Activated naive CD4-positive, alpha-beta T cell treated with anti-CD3 and anti-CD28 coated beads, Interleukin-2, amount 50 U/mL, for 72 hours (primary cell): ENCODE measurements at regions not wholly inside any gene's neighbourhood (a gene's known extent, or its start where the extent isn't known, plus 50 kb on each side); places are given as distances from the start of the nearest gene placed in this dataset.

ENCODE experiments used
- ATAC-seq, 2 donors: fragments of 150-1000 bp; cut with Tn5 transposase; 2 replicates each; pipeline ENCODE4 v1.10.0; 2021; ENCODE audit warnings: mild to moderate bottlenecking in 2 of 2, moderate library complexity in 2 of 2
- DNase-seq, 2 donors: peaks; one replicate each; pipeline ENCODE4 v3.0.0; 2021 to 2022; ENCODE audit warnings: low spot score in 2 of 2
- H3K27ac Mint-ChIP-seq, 2 donors: one replicate each; pipeline ENCODE4 v1.8.0; 2022; ENCODE audit warnings: mild to moderate bottlenecking in 2 of 2, mixed read lengths in 2 of 2
- H3K36me3 Mint-ChIP-seq, 2 donors: one replicate each; pipeline ENCODE4 v1.8.0; 2022; ENCODE audit warnings: mixed read lengths in 2 of 2
- H3K9me3 Mint-ChIP-seq, 2 donors: one replicate each; pipeline ENCODE4 v1.8.0; 2022; ENCODE audit warnings: mixed read lengths in 2 of 2

DNA sequence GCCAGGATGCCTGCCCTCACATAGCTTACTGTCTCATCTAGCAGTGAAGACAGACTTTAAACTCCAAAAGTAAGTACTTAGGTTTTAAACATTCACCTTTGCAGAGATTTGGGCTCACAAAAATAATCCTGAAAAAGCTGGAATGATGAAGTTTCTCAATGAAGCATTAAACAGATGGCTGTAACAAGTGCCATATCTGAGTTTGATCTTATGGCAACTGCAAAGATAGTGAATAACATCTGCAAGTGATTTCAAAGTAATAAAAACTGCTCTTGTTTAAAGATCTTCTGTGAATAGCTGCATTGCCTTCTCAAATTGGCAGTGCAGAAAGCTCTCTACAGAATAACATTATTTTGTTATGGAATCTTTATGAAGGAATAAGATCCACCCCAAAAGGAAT, 271.2 kb upstream of the SMIM31 start:
- H3K9me3 Mint-ChIP-seq: peaks cover 3 to 4% of the 10 kb centered on the region in 2 donors
- no peak overlapping the region for H3K27ac Mint-ChIP-seq
- DNase-seq (no peak), ATAC-seq (no peak)
- no peaks in the 10 kb centered on the region for H3K36me3 Mint-ChIP-seq

DNA sequence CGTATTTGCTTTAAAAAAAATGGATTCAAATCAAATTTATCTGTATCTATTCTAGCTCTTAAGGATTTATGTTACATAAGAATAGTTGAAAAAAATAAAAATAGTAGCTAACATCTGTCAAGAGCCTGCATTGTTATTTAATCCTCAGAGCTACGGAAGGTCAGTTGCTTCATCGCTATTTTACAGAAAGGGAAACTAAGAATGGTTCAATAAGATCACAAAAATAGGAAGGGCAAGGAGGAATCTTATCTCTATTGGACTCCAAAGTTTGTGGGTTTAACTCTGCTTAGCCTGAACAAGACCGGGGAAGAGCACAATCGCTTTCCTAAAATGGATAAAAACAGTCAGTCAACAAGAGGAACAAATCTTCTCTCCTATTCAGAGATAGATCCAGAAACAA, 270.2 kb upstream of the SMIM31 start:
- H3K27ac Mint-ChIP-seq: no peak overlapping the region
- ATAC-seq (no peak), DNase-seq (no peak)
- no peaks in the 10 kb centered on the region for H3K36me3 Mint-ChIP-seq
- peaks cover 3 to 4% of the 10 kb centered on the region in 2 donors for H3K9me3 Mint-ChIP-seq

DNA sequence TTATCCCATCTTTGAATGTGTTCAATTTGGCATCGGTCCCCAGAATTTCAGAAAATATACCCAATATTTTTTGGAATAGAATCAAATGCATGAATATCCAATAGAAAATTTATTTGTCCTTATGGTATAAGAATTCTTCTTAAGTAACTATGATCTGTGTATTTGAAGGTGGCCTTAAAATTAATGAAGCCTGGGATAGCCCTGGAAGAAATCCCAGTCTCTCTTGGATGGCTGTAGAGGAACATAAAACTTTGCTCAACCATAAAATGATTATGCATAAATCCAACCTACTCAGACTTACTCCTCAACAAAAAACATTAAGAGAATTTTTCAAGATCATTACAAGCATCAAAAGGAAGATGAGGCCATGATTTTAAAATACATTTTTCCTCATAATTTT, 269.4 kb upstream of the SMIM31 start:
- Mint-ChIP-seq H3K27ac (no peak overlapping the region), H3K9me3 (peaks cover 3 to 4% of the 10 kb centered on the region in 2 donors), H3K36me3 (no peaks in the 10 kb centered on the region)
- ATAC-seq: no peak
- DNase-seq: no peak

DNA sequence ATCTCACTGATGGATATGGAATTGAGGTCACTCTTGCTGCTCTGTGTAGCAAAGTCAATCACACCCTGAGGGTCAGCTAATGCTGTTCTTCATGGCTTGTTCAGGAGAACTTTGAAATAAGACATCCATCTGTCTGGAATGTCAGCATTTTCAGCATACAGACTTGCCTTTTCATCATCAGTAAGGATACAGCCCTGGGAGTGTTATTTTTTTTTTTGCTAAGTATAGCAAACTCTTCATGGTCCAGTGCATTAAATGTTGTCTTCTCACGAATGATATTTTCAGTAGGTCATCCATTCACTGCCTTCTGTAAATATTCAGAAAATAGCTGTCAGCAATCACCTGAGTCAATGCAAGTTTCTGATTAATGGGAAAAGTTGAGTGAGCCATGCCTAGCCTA, 268.8 kb upstream of the SMIM31 start:
- no peak for ATAC-seq
- Mint-ChIP-seq H3K36me3 (no peaks in the 10 kb centered on the region), H3K27ac (no peak overlapping the region), H3K9me3 (peaks cover under 1 to 4% of the 10 kb centered on the region in 2 donors)
- no peak for DNase-seq

DNA sequence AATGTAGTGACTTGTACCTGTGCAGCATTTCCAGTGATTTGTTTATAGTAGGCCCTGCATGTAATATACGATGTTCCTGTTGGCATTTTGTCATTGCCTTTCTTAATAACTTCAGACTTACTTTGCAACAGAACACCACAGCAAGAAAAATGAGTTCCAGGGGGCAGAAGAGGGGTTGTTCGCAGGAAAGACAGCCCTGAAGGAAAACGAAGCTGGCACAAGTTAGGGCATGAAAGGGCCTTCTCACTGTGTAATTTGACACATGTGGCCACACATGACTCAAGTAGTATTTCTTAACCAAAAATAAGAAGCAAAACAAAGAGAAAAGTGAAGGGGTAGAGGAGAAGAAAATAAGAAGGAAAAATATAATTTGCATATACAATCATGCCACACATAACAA, 265.8 kb upstream of the SMIM31 start:
- H3K36me3 Mint-ChIP-seq: no peaks in the 10 kb centered on the region
- DNase-seq (no peak), ATAC-seq (no peak)
- H3K27ac Mint-ChIP-seq: no peak overlapping the region
- no peaks in the 10 kb centered on the region for H3K9me3 Mint-ChIP-seq

DNA sequence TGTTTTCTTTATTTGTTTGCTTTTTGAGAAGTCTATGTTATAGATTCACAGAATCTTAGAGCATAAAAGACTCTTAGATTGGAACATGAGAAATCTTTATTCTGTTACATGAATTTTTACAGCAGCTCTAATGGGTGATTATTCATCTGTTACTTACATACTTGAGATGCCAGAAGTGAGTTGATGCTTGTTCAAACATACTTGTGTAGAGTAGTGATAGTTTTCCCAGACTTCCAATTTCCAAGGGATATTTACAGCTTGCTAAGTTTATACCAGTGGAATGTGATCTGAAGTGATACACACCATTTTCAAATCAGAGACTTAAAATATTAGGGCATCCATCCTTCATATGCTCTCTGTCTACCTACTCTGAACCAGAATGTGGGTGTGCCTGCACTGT, 252.9 kb upstream of the SMIM31 start:
- ATAC-seq (no peak), DNase-seq (no peak)
- H3K36me3 Mint-ChIP-seq: no peaks in the 10 kb centered on the region
- H3K9me3 Mint-ChIP-seq: peaks cover 0 to 2% of the 10 kb centered on the region in 2 donors
- no peak overlapping the region for H3K27ac Mint-ChIP-seq

DNA sequence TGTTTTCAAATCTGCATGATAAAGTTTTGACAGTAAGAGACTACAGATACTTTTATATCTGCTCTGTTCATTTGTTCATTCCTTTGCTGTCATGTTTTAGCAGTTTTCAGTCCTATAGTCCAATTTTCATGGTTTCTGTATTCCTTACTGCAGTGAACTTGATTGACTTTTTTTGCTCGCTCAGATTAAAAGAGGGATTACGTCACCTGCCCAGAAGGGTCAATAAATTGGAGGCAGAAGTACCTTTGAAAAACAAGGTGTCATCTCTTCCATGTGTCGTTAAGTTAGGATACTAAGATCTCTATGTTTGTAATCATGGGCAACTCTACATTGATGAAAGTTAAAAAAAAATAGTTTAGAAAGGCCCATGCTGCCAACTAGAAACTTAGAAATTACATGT, 250.1 kb upstream of the SMIM31 start:
- DNase-seq (no peak), ATAC-seq (no peak)
- Mint-ChIP-seq H3K27ac (no peak overlapping the region), H3K36me3 (no peaks in the 10 kb centered on the region), H3K9me3 (no peaks in the 10 kb centered on the region)

DNA sequence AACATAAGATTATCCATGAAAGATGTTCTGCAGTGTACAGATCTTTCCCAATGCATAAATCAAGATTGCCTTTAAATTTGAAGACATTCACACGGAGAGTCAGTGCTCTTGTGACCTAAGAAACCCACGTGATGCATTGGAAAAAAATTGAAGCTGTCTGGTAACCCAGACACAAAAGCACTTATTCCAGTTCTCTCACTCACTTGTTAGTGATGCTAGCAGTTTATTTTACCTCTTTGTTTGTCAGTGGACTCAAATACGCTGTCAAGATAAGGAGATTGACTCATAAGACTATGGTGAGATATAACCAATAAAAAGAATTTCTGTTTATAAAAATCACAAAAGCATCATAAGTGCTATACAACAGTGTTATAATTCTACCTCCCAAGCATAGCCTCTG, 245.8 kb upstream of the SMIM31 start:
- DNase-seq (no peak), ATAC-seq (no peak)
- H3K36me3 Mint-ChIP-seq: no peaks in the 10 kb centered on the region
- H3K27ac Mint-ChIP-seq: no peak overlapping the region
- peaks cover 0 to 3% of the 10 kb centered on the region in 2 donors for H3K9me3 Mint-ChIP-seq

DNA sequence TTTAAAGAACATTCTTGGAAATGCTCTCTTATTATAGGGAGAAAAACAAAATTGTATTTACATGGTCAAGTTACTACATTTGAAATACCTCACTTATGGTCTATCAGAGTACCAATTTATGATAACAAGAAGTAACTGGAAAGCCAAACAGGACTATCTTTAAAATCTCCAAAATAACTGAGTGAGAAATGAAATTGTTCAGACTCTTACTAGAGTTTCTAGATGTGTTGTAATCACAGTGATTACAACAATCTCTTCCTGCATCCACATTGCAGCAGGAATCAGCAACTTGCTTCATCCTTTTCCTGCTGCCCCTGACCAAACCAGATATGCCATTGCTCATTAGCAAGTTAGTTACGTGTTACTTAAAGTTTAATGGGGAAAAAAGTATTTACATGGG, 245.2 kb upstream of the SMIM31 start:
- H3K9me3 Mint-ChIP-seq: peaks cover 0 to 7% of the 10 kb centered on the region in 2 donors
- no peak for ATAC-seq
- H3K36me3 Mint-ChIP-seq: no peaks in the 10 kb centered on the region
- no peak overlapping the region for H3K27ac Mint-ChIP-seq
- no peak for DNase-seq

DNA sequence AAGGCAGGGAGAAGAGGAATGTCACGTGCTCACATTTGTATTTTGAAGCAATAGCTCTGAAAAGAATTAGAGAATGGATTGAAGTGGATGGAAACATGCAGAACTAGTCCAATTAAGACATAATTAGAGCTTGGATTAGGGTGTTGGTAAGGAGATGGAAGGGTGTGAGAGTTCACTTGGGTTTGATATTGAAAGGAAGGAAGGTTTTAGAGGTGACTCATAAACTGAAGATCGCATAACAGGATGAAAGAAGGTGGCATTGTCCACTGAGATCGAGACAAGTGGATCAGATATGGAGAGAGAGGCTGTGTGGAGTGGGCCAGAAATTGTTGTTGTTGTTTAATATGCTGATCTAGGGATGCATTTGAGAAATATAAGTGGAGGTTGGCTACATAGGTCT, 244.0 kb upstream of the SMIM31 start:
- DNase-seq: no peak
- ATAC-seq: no peak
- no peaks in the 10 kb centered on the region for H3K36me3 Mint-ChIP-seq

DNA sequence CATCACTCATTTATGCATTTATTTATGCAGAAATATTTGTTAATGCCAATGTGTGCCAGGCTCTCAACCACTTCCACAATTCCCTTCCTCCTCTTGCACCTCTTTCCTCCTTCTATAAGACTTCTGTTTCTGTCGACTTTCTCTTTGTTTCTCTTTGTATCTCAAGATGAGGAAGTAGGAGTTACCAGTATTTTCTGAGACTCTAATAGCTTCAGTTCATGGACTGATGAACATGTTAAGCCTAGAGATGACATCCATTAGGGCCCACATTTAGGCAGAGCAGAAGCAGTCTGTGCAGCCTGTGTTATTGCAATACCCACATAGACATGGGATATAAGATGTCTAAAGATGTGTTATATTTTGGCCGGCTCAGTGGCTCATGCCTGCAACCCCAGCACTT, 241.8 kb upstream of the SMIM31 start:
- no peaks in the 10 kb centered on the region for H3K36me3 Mint-ChIP-seq
- no peak overlapping the region for H3K27ac Mint-ChIP-seq
- H3K9me3 Mint-ChIP-seq: peaks cover 0 to 10% of the 10 kb centered on the region in 2 donors
- ATAC-seq (no peak), DNase-seq (no peak)

More for the DNA sequence above, 244.0 kb upstream of the SMIM31 start:
- peaks cover 0 to 10% of the 10 kb centered on the region in 2 donors for H3K9me3 Mint-ChIP-seq
- H3K27ac Mint-ChIP-seq: no peak overlapping the region

DNA sequence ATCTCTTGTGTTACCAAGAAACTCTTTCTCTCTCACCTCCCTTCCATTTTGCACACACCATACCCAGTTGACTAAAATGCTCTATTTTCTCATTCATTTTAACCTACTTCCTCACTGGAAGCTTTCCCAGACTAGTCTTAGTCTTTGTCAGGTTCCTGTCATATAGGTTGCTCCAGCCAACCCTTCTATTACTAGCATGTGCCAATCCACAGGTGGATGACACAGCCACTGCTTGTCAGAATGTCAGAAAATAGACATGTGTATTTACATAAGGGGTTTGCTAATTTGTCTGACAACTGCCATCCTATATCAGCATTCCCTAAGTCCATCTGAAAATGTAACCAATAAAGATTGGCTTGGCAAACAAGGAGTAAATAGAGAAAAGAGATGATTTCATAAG, 239.2 kb upstream of the SMIM31 start:
- H3K9me3 Mint-ChIP-seq: peaks cover 0 to 10% of the 10 kb centered on the region in 2 donors
- ATAC-seq (no peak), DNase-seq (no peak)
- H3K36me3 Mint-ChIP-seq: no peaks in the 10 kb centered on the region
- H3K27ac Mint-ChIP-seq: no peak overlapping the region

DNA sequence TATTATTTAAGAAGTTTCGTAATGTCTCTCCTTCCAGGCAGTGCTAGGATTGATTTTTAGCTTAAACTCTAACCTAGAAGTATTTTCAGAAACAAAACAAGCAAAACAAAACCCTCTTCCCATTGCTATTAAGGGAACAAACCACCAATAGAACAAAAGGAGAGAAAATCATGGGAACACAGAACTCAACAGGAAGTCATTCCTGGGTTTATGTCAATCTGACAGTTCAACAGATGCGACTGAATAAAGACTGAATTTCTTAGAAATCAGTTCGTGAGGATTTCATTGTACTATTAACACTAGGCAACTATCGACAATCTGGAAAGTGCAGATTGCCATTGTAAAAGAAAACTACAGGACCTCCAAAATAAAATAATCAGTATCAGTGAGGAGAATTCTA, 229.1 kb upstream of the SMIM31 start:
- ATAC-seq: no peak
- no peak for DNase-seq
- Mint-ChIP-seq H3K27ac (no peak overlapping the region), H3K9me3 (no peaks in the 10 kb centered on the region), H3K36me3 (no peaks in the 10 kb centered on the region)

DNA sequence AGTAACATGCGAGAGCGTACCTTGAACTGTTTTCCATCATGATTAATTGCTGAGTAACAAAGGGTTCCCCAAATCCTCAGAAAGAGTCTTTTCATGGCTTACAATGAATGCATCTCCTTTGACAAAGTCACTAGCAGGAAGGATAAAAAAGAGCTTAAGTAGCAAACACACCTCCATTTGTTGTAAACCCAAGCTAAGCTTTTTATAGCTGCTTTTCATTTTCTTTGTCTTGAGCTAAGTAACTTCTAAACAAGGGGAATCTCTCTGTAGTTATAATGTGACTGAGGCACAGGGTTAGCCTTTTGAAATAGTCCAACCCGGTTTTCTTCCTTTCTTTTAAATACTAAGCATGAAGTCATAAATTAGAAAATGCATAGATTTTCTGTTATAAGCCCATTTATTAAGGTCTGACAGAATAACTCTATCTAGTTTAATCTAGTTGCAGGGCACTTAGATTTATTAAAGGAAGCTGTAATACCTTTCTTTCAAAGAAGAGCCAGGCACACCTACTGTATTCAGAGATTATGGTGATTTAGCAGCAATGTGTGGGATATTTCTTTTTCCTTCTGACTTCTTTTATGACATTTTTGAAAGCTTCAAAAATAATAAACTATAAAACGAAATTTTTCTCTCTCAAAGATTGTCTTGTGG, 226.9 kb upstream of the SMIM31 start:
- no peaks in the 10 kb centered on the region for H3K36me3 Mint-ChIP-seq
- H3K9me3 Mint-ChIP-seq: peaks cover 0 to 10% of the 10 kb centered on the region in 2 donors
- H3K27ac Mint-ChIP-seq: no peak overlapping the region
- ATAC-seq: no peak
- no peak for DNase-seq

DNA sequence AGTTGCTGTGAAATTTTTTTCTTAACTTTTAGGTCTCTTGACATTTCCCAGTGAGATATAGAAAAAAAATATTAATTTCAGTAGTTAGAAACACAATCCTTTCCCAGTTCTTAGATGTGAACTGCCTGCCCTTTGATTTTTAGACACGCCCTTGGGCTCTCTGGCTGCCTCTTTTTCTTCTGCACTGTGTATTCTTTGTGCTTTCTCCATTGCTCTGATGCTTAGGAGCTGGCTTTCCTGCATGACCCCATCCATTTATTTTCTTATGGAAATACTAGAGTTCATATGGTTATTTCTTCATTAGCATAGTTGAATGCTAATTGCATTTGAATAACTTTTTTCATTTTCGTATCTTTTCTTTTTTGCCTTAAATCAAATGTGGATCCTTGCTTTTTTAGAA, 224.9 kb upstream of the SMIM31 start:
- Mint-ChIP-seq H3K27ac (no peak overlapping the region), H3K9me3 (peaks cover 0 to 10% of the 10 kb centered on the region in 2 donors), H3K36me3 (no peaks in the 10 kb centered on the region)
- ATAC-seq: no peak
- DNase-seq: no peak

DNA sequence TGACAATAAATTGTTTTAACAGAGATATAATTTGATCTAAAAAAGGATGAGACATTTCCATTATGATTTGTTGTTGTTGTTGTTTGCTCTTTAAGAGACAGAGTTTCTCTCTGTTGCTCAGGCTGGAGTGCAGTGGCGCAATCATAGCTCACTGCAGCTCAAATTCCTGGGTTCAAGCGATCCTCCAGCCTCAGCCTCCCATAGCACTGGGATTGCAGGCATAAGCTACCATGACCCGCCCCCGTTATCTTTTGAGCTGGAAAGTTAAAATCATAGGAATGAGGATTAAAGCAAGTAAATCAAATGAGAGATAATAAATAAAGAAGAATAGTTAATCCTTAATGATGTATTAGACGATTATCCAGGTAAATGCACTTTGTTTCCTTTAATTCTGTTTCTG, 224.4 kb upstream of the SMIM31 start:
- ATAC-seq (no peak), DNase-seq (no peak)
- peaks cover 0 to 10% of the 10 kb centered on the region in 2 donors for H3K9me3 Mint-ChIP-seq
- no peaks in the 10 kb centered on the region for H3K36me3 Mint-ChIP-seq
- no peak overlapping the region for H3K27ac Mint-ChIP-seq

DNA sequence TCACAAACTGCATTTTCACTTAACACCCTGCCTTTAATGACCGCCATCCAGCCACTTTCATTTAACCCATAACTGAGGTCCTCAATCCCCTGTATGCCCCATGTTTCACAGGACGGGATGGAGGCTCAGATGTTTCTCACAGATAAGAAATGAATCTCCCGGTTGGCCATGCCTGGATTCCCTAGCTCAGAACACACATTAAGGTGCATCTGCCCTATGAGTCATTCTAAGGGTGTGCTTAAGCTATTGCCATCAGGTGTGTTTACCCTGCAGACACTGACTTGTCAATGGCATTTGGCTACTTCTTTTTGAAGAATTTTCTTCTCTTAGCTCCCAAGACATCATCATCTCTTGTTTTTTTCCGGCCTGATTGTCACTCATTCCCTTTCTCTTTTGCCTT, 222.6 kb upstream of the SMIM31 start:
- Mint-ChIP-seq H3K27ac (no peak overlapping the region), H3K36me3 (no peaks in the 10 kb centered on the region), H3K9me3 (peaks cover 0 to 10% of the 10 kb centered on the region in 2 donors)
- DNase-seq (no peak), ATAC-seq (no peak)

DNA sequence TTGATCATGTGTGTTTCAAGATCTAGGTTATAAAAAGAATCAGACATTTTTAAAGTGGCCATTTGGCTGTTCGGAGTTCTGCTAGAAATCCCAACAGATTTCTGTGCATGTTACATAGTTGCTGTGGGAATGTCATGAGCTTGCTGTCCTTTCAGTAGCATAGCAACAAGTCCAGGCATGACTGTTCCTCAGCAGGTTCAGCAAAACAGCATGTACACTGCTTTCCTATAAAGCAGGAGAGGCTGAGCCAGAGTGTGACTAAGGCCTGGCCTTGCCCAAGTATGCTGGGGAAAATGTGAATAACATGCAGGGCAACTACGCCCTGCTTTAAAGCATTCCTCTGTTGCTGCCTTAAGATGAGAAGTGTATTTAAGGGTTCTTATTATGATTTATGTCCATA, 217.1 kb upstream of the SMIM31 start:
- H3K27ac Mint-ChIP-seq: no peak overlapping the region
- ATAC-seq (no peak), DNase-seq (no peak)
- H3K9me3 Mint-ChIP-seq: peaks cover 10 to 21% of the 10 kb centered on the region in 2 donors
- H3K36me3 Mint-ChIP-seq: peaks cover 4 to 6% of the 10 kb centered on the region in 2 donors

DNA sequence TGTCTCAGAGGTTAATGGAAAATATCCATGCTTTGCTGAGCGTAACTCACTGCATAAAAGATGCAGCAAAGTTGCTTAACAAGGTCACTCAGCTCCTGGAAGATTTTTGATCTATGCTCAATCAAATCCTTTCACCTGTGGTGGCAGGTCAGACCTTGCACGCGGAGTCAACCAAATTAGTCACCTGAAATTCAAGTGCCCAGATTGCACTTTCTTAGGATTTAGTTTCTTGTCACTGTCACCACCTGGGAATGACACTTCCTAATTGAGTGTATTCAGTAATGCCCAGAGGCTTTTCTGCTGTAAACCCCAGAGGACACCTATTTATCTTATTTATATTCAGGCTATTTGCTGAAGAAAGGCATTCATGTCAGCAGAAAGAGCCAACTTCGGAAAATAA, 215.8 kb upstream of the SMIM31 start:
- DNase-seq (no peak), ATAC-seq (no peak)
- H3K36me3 Mint-ChIP-seq: peaks cover 5 to 6% of the 10 kb centered on the region in 2 donors
- H3K9me3 Mint-ChIP-seq: peaks cover 12 to 21% of the 10 kb centered on the region in 2 donors
- no peak overlapping the region for H3K27ac Mint-ChIP-seq
